HepG2 (cell line): ENCODE measurements at regions not wholly inside any gene's neighbourhood (a gene's known extent, or its start where the extent isn't known, plus 50 kb on each side); places are given as distances from the start of the nearest gene placed in this dataset.

ENCODE experiments used
- ATAD3A ChIP-seq: sonication (generic); formaldehyde crosslinking; IDR thresholded peaks from 2 replicates; pipeline ENCODE4 v1.4.0; 2020; ENCODE audit warnings: missing genetic modification reagents
- FOXA1 ChIP-seq, 2 experiments: fragments of 450-650 bp in 1 of 2; sonication (generic) in 1 of 2; formaldehyde crosslinking in 1 of 2; IDR thresholded peaks; 2 replicates each; pipeline versions ENCODE4 v1.4.0 to v1.6.1; 2016 to 2020; ENCODE audit warnings: missing genetic modification reagents in 1 of 2
- HMGXB4 ChIP-seq, 2 experiments: sonication (generic) in 1 of 2; formaldehyde crosslinking in 1 of 2; IDR thresholded peaks; 2 replicates each; pipeline versions ENCODE4 v1.4.0 to v1.6.1; 2018 to 2020; ENCODE audit warnings: missing genetic modification reagents in 2 of 2, borderline replicate concordance in 1 of 2, low read depth in 1 of 2, mild to moderate bottlenecking in 1 of 2, missing biosample characterization in 1 of 2
- KLF9 ChIP-seq: IDR thresholded peaks from 2 replicates; pipeline ENCODE4 v1.6.1; 2016; ENCODE audit warnings: low read depth
- MLLT10 ChIP-seq: sonication (generic); formaldehyde crosslinking; IDR thresholded peaks from 2 replicates; pipeline ENCODE4 v1.4.0; 2020; ENCODE audit warnings: missing genetic modification reagents
- NFKBIZ ChIP-seq: IDR thresholded peaks from 2 replicates; pipeline ENCODE4 v1.6.1; 2018; ENCODE audit warnings: missing genetic modification reagents, missing compliant biosample characterization
- ONECUT2 ChIP-seq: sonication (generic); formaldehyde crosslinking; IDR thresholded peaks from 2 replicates; pipeline ENCODE4 v1.4.0; 2020; ENCODE audit warnings: missing genetic modification reagents
- SP4 ChIP-seq: sonication (generic); formaldehyde crosslinking; IDR thresholded peaks from 2 replicates; pipeline ENCODE4 v1.8.1; 2023; ENCODE audit warnings: mild to moderate bottlenecking, missing genetic modification reagents
- TFAP4 ChIP-seq: sonication (generic); IDR thresholded peaks from 2 replicates; pipeline ENCODE4 v1.6.1; 2016; ENCODE audit warnings: low read depth, borderline replicate concordance
- ZNF101 ChIP-seq: sonication (generic); formaldehyde crosslinking; IDR thresholded peaks from 2 replicates; pipeline ENCODE4 v1.4.0; 2020; ENCODE audit warnings: mild to moderate bottlenecking, low read depth, missing genetic modification reagents, borderline replicate concordance
- ZNF318 ChIP-seq: sonication (generic); formaldehyde crosslinking; IDR thresholded peaks from 2 replicates; pipeline ENCODE4 v1.4.0; 2020; ENCODE audit warnings: mild to moderate bottlenecking, missing genetic modification reagents
- ZNF367 ChIP-seq: sonication (generic); formaldehyde crosslinking; IDR thresholded peaks from 2 replicates; pipeline ENCODE4 v1.4.0; 2020; ENCODE audit warnings: missing genetic modification reagents, borderline replicate concordance
- ZNF788 ChIP-seq: sonication (generic); formaldehyde crosslinking; IDR thresholded peaks from 2 replicates; pipeline ENCODE4 v1.5.0; 2020; ENCODE audit warnings: mild to moderate bottlenecking, missing genetic modification reagents, borderline replicate concordance
- ZNF816 ChIP-seq: sonication (generic); formaldehyde crosslinking; IDR thresholded peaks from 2 replicates; pipeline ENCODE4 v1.8.0; 2022; ENCODE audit warnings: missing genetic modification reagents, mild to moderate bottlenecking, borderline replicate concordance
- TF ChIP-seq, protein P1 (sequence below): IDR thresholded peaks from 2 replicates; pipeline ENCODE4 v1.6.1; 2016; ENCODE audit warnings: missing genetic modification reagents, missing compliant biosample characterization
- TF ChIP-seq, protein P2 (sequence below): IDR thresholded peaks from 2 replicates; pipeline ENCODE4 v1.6.1; 2016

DNA sequence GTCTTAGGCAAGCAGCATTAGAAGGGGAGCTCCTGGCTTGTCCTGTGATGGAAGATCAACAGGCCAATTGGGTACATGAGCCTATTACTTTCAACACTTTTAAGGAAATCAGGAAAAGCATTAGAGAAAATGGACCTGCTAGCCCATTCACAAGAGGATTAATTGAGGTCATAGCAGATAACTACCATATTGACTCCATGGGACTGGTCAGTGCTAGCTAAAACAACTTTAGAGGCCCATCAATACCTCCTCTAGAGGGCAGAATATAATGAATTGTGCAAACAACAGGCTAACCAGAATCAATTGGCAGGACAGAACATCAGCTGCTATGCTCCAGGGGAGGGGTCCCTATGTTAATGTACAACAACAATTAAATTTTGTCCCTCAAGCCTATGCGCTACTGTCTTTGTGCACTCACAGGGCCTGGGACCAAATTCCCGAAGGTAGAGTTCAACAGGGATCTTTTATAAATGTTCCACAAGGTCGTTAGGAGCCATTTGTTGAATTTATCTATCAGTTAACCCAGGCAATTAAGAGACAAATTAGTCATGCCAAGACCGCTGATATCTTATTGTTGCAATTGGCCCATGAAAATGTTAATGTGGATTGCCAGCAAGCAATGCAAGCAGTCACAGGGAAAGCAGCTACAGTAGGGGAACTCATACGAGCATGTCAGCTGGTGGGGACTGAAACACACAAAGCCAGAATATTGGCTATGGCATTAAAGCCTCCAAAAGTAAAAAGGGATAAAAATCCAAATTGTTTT lies 106.6 kb upstream of the BTN3A2 start (continued):
- peak; percentile 24 to 42; a peak in 1 of 4 replicates for TF ChIP-seq HMGXB4 (CRISPR knock-in tag; IDR thresholded peaks at IDR 0.05; ENCODE audit: borderline replicate concordance in 1 of 2, low read depth in 1 of 2)
- TF ChIP-seq MLLT10 (CRISPR knock-in tag), result no peak
- TF ChIP-seq, protein P1, sequence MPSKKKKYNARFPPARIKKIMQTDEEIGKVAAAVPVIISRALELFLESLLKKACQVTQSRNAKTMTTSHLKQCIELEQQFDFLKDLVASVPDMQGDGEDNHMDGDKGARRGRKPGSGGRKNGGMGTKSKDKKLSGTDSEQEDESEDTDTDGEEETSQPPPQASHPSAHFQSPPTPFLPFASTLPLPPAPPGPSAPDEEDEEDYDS (CRISPR knock-in tag), result no peak
- no peak for TF ChIP-seq ATAD3A (CRISPR knock-in tag)
- TF ChIP-seq KLF9 (CRISPR knock-in tag), result no peak
- no peak for TF ChIP-seq ZNF788
- no peak for TF ChIP-seq ZNF367 (CRISPR knock-in tag)
- TF ChIP-seq SP4 (CRISPR knock-in tag), result 0 out of 2 replicates have a peak, but pooled peaks have one; percentile 25
- TF ChIP-seq, protein P2, sequence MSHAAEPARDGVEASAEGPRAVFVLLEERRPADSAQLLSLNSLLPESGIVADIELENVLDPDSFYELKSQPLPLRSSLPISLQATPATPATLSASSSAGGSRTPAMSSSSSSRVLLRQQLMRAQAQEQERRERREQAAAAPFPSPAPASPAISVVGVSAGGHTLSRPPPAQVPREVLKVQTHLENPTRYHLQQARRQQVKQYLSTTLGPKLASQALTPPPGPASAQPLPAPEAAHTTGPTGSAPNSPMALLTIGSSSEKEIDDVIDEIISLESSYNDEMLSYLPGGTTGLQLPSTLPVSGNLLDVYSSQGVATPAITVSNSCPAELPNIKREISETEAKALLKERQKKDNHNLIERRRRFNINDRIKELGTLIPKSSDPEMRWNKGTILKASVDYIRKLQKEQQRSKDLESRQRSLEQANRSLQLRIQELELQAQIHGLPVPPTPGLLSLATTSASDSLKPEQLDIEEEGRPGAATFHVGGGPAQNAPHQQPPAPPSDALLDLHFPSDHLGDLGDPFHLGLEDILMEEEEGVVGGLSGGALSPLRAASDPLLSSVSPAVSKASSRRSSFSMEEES (CRISPR knock-in tag), result no peak
- TF ChIP-seq ZNF318 (CRISPR knock-in tag), result no peak
- 0 out of 2 replicates have a peak, but pooled peaks have one; percentile 35 for TF ChIP-seq ZNF816 (CRISPR knock-in tag)
- 0 out of 2 replicates have a peak, but pooled peaks have one; percentile 9 for TF ChIP-seq TFAP4
- TF ChIP-seq NFKBIZ (CRISPR knock-in tag), result no peak
- TF ChIP-seq ZNF101, result no peak
- no peak for TF ChIP-seq FOXA1 (IDR thresholded peaks at IDR 0.05)
- peak; percentile 52 for TF ChIP-seq FOXA1 (CRISPR knock-in tag; IDR thresholded peaks at IDR 0.05)
- TF ChIP-seq ONECUT2 (CRISPR knock-in tag), result 0 out of 2 replicates have a peak, but pooled peaks have one; percentile 43
